DOHH2 (cell line): ENCODE measurements at regions not wholly inside any gene's neighbourhood (a gene's known extent, or its start where the extent isn't known, plus 50 kb on each side); places are given as distances from the start of the nearest gene placed in this dataset.

ENCODE experiments used
- CTCF ChIP-seq: fragments of 200-600 bp; sonication (generic); IDR thresholded peaks from one replicate; pipeline ENCODE4 v1.5.1; 2014; ENCODE audit warnings: antibody characterized with exemption, mild to moderate bottlenecking, low read depth, low read length; ENCODE audit not compliant: poor library complexity, severe bottlenecking
- EZH2phosphoT487 ChIP-seq: fragments of 200-600 bp; sonication (generic); IDR thresholded peaks from 2 replicates; pipeline ENCODE4 v1.6.1; 2017; ENCODE audit warnings: borderline replicate concordance, mild to moderate bottlenecking, antibody characterized with exemption, low read length, moderate library complexity, mixed read lengths

- no peak for TF ChIP-seq CTCF
- TF ChIP-seq EZH2phosphoT487, result no peak
Observed at GRCh38 chr11:16406226-16406625, 49.9 kb upstream of the SOX6 start.
